Lung (tissue), 11 donors: ENCODE measurements at regions not wholly inside any gene's neighbourhood (a gene's known extent, or its start where the extent isn't known, plus 50 kb on each side); places are given as distances from the start of the nearest gene placed in this dataset.

Experiments used
- ATAC-seq: fragments of 200-7000 bp; cut with Tn5 transposase; one replicate; pipeline ENCODE4 v1.9.1; 2020; ENCODE audit warnings: moderate number of reproducible peaks; ENCODE audit not compliant: insufficient read depth, low FRiP score
- DNase-seq, 3 donors: peaks; one replicate each; pipeline ENCODE4 v3.0.0-alpha.2; 2013 to 2017
- H3K27ac ChIP-seq, 2 donors: one replicate each; pipeline ENCODE4 v1.5.1; 2013; ENCODE audit warnings: mild to moderate bottlenecking in 2 of 2, moderate library complexity in 2 of 2, control low read depth in 1 of 2, inconsistent platforms in 1 of 2, low read depth in 1 of 2, low read length in 1 of 2
- H3K27me3 ChIP-seq, 3 donors: one replicate each; pipeline ENCODE4 v1.5.1; 2013; ENCODE audit warnings: low read length in 2 of 3; ENCODE audit not compliant: control insufficient read depth in 3 of 3, insufficient read depth in 3 of 3
- H3K36me3 ChIP-seq, 4 donors: one replicate each; pipeline ENCODE4 v1.5.1; 2013; ENCODE audit warnings: low read length in 4 of 4, mild to moderate bottlenecking in 1 of 4, moderate library complexity in 1 of 4; ENCODE audit not compliant: control insufficient read depth in 4 of 4, insufficient read depth in 4 of 4
- H3K4me1 ChIP-seq, 5 donors: one replicate each; pipeline ENCODE4 v1.5.1; 2013; ENCODE audit warnings: low read length in 5 of 5, mild to moderate bottlenecking in 2 of 5, moderate library complexity in 1 of 5; ENCODE audit not compliant: control insufficient read depth in 5 of 5, insufficient read depth in 5 of 5
- H3K4me3 ChIP-seq: one replicate; pipeline ENCODE4 v1.5.1; 2013; ENCODE audit warnings: mild to moderate bottlenecking, control low read depth, moderate library complexity
- H3K9ac ChIP-seq, 2 donors: one replicate each; pipeline ENCODE4 v1.5.1; 2013; ENCODE audit warnings: low read length in 2 of 2, control low read depth in 1 of 2; ENCODE audit not compliant: insufficient read depth in 1 of 2
- H3K9me3 ChIP-seq, 4 donors: one replicate each; pipeline ENCODE4 v1.5.1; 2013; ENCODE audit warnings: low read length in 3 of 4, mild to moderate bottlenecking in 1 of 4, moderate library complexity in 1 of 4; ENCODE audit not compliant: control insufficient read depth in 4 of 4, insufficient read depth in 3 of 4
- CTCF ChIP-seq: IDR thresholded peaks from 2 replicates; pipeline ENCODE4 v1.5.1; 2012; ENCODE audit warnings: mild to moderate bottlenecking; ENCODE audit errors: control extremely low read depth, extremely low read depth
- WGBS, 2 donors: extraction: QIAGEN DNeasy Blood & Tissue Kit; methylation state at CpG; one replicate each; pipeline ENCODE4 v1.1.7; 2013; 5-methylcytosine and 5-hydroxymethylcytosine counted together
- donor health status: control.
- donor health status: control.
- donor health status: Bipolar disorder and iron deficiency.
- donor health status: healthy.
- donor health status: DM: yes; HTN: yes; CAD: no.

- Histone ChIP-seq H3K4me3 (no peak overlapping the region), H3K36me3 (no peaks in the 10 kb centered on the region), H3K9me3 (peaks cover 0 to 1% (median 0%) of the 10 kb centered on the region in 4 donors), H3K4me1 (peaks cover 0 to 11% (median 5%) of the 10 kb centered on the region in 5 donors), H3K27me3 (no peaks in the 10 kb centered on the region), H3K27ac (no peak overlapping the region), H3K9ac (no peak overlapping the region)
- WGBS, 2 donors = 66 to 81% methylated on average over 15 of the region's 15 CpGs
- no peak for ATAC-seq
- peak; percentile 47 to 65 (median 65) for DNase-seq
- TF ChIP-seq CTCF = no peak
Observed at GRCh38 chr2:205902041-205902899, 183.7 kb downstream of the INO80D start.

- Histone ChIP-seq H3K27me3 (no peaks in the 10 kb centered on the region), H3K4me1 (peaks cover 0 to 11% (median 6%) of the 10 kb centered on the region in 5 donors), H3K9me3 (no peaks in the 10 kb centered on the region), H3K36me3 (no peaks in the 10 kb centered on the region), H3K4me3 (no peak overlapping the region), H3K9ac (no peak overlapping the region), H3K27ac (no peak overlapping the region)
- ATAC-seq (no peak), DNase-seq (peak in 1 of 3 donors; percentile 10)
- 95% methylated on average over 4 of the region's 4 CpGs for WGBS, 2 donors
- TF ChIP-seq CTCF = no peak
Observed at GRCh38 chr2:205901491-205901890, 184.5 kb downstream of the INO80D start.

- 84 to 94% methylated on average over 1 of the region's 1 CpG for WGBS, 2 donors
- Histone ChIP-seq H3K9me3 (no peaks in the 10 kb centered on the region), H3K9ac (no peak overlapping the region), H3K4me1 (peaks cover 0 to 12% (median 9%) of the 10 kb centered on the region in 5 donors), H3K27me3 (no peaks in the 10 kb centered on the region), H3K27ac (no peak overlapping the region), H3K4me3 (no peak overlapping the region), H3K36me3 (no peaks in the 10 kb centered on the region)
- ATAC-seq = no peak
- TF ChIP-seq CTCF = no peak
- no peak for DNase-seq
Observed at GRCh38 chr2:205898744-205899143, 187.2 kb downstream of the INO80D start.
